ENCODE measurements at regions not wholly inside any gene's neighbourhood (a gene's known extent, or its start where the extent isn't known, plus 50 kb on each side); places are given as distances from the start of the nearest gene placed in this dataset.
A peak's percentile ranks its signal among the peaks of the same experiment; 100 is the strongest.

GRCh38 chr6:169843110-169843509 is 91.7 kb downstream of the ERMARD start:
- DNase-seq (ENCODE audit: low read depth in 3 of 3, low spot score in 1 of 3): no peak

DNA sequence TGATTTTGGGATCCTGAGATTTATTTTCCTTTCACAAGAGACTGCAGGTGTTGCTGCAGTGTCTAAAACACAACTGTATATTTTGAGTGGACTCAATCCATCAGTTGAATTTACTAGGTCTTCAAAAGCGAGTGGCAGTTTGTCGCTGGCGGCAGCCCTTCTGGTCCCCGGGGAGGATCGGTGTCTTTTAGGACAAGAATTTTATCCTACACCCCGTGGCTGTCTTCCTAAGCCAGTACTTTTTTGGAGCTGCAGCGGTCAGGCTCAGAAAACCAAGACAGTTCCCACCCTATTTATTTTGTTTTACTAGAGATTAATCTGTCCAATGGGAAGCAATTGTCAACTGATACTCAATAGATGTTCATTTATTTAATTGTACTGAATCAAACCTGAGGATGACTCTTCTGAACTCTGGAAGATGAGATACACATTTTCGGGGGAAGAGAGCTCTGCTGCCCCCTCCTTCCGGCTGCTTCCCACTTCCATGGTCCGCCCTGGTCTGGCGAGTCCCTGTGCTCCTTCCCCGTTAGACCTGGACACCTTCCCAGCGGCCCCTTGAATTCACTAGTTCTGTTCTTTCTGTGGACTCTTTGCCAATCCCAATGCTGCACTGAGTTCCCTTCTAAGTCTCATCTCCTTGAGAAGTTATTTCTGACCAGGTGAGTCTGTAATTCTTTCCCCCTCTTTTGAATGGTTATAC is 90.6 kb downstream of the ERMARD start:
- DNase-seq (ENCODE audit: low read depth in 3 of 3, low spot score in 1 of 3): no peak

- DNase-seq (ENCODE audit: low read depth in 3 of 3, low spot score in 1 of 3): no peak
These were observed 89.8 kb downstream of the ERMARD start for GRCh38 chr6:169841251-169841650.

DNA sequence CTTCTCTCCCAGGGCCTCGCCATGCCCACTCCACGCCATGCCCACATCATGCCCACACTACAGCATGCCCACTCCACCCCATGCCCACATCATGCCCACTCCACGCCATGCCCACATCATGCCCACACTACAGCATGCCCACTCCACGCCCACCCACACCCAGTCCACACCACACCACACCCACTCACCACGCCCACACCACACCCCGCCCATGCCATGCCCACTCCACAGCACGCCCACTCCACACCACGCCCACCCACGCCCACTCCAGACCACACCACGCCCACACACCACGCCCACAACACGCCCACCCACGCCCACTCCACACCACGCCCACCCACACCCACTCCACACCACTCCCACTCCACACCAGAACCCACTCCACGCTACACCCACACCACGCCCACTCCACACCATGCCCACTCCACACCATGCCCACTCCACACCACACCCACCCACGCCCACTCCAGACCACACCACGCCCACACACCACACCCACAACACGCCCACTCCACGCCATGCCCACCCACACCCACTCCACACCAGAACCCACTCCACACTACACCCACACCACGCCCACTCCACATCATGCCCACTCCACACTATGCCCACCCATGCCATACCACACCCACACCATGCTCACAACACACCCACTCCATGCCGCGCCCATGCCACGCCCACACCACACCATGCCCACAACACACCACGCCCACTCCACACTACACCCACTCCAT is 88.6 kb downstream of the ERMARD start:
- no peak for DNase-seq (ENCODE audit: low read depth in 3 of 3, low spot score in 1 of 3)

- DNase-seq (ENCODE audit: low read depth in 3 of 3, low spot score in 1 of 3): no peak
These were observed 88.1 kb downstream of the ERMARD start for GRCh38 chr6:169839493-169839892.

DNA sequence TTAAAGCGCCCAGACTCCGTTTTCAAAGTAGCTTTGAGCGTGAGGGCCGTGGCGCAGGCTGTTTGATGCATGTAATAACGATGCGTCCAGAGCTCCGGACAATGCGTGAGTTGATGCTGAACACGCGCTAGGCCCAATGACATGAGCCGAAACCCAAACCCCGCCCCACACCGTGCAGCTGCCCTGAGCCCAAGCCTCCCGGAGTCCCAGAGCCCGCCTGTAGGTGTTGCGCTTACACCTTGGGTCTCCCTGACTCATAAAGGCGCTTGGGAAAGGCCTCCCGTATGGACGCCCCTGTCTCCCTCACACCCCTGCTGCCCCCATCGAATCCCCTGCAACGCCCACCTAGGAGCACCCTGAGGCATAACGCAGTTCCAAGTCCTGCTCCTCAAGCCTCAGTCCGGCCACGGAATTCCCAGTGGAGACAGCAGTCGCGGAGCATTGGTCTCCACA is 87.6 kb downstream of the ERMARD start:
- no peak for DNase-seq (ENCODE audit: low read depth in 3 of 3, low spot score in 1 of 3)

GRCh38 chr6:169838346-169839028 is 87.1 kb downstream of the ERMARD start:
- DNase-seq (ENCODE audit: low read depth in 3 of 3, low spot score in 1 of 3): no peak

- no peak for DNase-seq (ENCODE audit: low read depth in 3 of 3, low spot score in 1 of 3)
These were observed 86.3 kb downstream of the ERMARD start for GRCh38 chr6:169837529-169838250.

- no peak for DNase-seq (ENCODE audit: low read depth in 3 of 3, low spot score in 1 of 3)
These were observed 81.9 kb downstream of the ERMARD start for GRCh38 chr6:169833258-169833794.

- no peak for DNase-seq (ENCODE audit: low read depth in 3 of 3, low spot score in 1 of 3)
These were observed 81.0 kb downstream of the ERMARD start for GRCh38 chr6:169832247-169832948.

- DNase-seq (ENCODE audit: low read depth in 3 of 3, low spot score in 1 of 3): peak; percentile 31 to 71 (median 44)
These were observed 80.2 kb downstream of the ERMARD start for GRCh38 chr6:169831450-169832246.
